Small intestine (tissue), 7 donors: ENCODE measurements at regions not wholly inside any gene's neighbourhood (a gene's known extent, or its start where the extent isn't known, plus 50 kb on each side); places are given as distances from the start of the nearest gene placed in this dataset.

Experiments
- DNase-seq, 2 donors: peaks; one replicate each; pipeline versions ENCODE4 v3.0.0 to v3.0.0-alpha.2; 2013
- FAIRE-seq: peaks from 2 replicates; lab custom pipeline; 2012; peaks lifted over from hg19 to GRCh38; lab: Jason Lieb, UNC
- H3K27ac ChIP-seq, 3 donors: one replicate each; pipeline ENCODE4 v1.5.1; 2013; ENCODE audit warnings: low read length in 2 of 3, mild to moderate bottlenecking in 2 of 3, control low read depth in 1 of 3, inconsistent platforms in 1 of 3, low read depth in 1 of 3, moderate library complexity in 1 of 3
- H3K27me3 ChIP-seq, 3 donors: one replicate each; pipeline ENCODE4 v1.6.1; 2013; ENCODE audit warnings: low read length in 3 of 3, inconsistent platforms in 1 of 3; ENCODE audit not compliant: control insufficient read depth in 3 of 3, insufficient read depth in 3 of 3
- H3K36me3 ChIP-seq, 3 donors: one replicate each; pipeline ENCODE4 v1.6.1; 2013; ENCODE audit warnings: low read length in 3 of 3, inconsistent platforms in 1 of 3, low read depth in 1 of 3, mild to moderate bottlenecking in 1 of 3, moderate library complexity in 1 of 3; ENCODE audit not compliant: control insufficient read depth in 3 of 3, insufficient read depth in 2 of 3
- H3K4me1 ChIP-seq, 3 donors: one replicate each; pipeline ENCODE4 v1.6.1; 2013; ENCODE audit warnings: low read length in 2 of 3, inconsistent platforms in 1 of 3, low read depth in 1 of 3, mild to moderate bottlenecking in 1 of 3, moderate library complexity in 1 of 3; ENCODE audit not compliant: control insufficient read depth in 3 of 3, insufficient read depth in 2 of 3
- H3K4me3 ChIP-seq, 3 donors: one replicate each; pipeline ENCODE4 v1.5.1; 2013; ENCODE audit warnings: low read length in 3 of 3, control low read depth in 1 of 3, inconsistent platforms in 1 of 3, low read depth in 1 of 3, mild to moderate bottlenecking in 1 of 3, moderate library complexity in 1 of 3
- H3K9me3 ChIP-seq, 2 donors: one replicate each; pipeline ENCODE4 v1.6.1; 2013; ENCODE audit warnings: low read depth in 1 of 2, low read length in 1 of 2; ENCODE audit not compliant: control insufficient read depth in 2 of 2, insufficient read depth in 1 of 2
- whole genome bisulfite sequencing, 3 donors: extraction: QIAGEN DNeasy Blood & Tissue Kit; methylation state at CpG; one replicate each; pipeline ENCODE4 v1.1.7; 2013; 5-methylcytosine and 5-hydroxymethylcytosine counted together
- donor health status: healthy with polysubstance abuse.
- donor health status: control.
- donor health status: control.
- donor health status: Bipolar disorder and iron deficiency.
- donor health status: healthy.

DNA sequence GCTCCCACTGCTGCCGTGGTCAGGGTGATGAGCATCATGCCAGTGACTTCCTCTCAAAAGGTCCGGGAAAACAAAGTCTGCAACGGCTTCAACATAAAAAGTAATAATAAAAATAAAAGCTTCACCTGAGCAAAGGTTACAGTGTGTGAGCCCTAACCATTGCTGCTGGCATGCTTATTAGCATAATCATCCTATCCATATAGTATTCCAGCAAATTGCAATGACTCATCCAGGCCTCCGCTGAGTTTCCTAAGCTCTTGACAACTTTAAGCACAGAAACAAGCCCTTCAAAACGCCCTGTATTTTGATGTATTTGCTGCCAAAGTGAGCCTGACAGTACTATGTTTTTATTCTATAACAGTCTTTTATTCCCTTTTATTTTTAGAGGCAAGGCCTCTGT is 100.5 kb downstream of the AASDH start:
- no peak overlapping the region for H3K27ac ChIP-seq
- no peaks in the 10 kb centered on the region for H3K9me3 ChIP-seq
- 65 to 79% (median 70%) methylated on average over 5 of the region's 5 CpGs for WGBS, 3 donors
- H3K36me3 ChIP-seq = peaks cover 0 to 37% (median 4%) of the 10 kb centered on the region in 3 donors
- H3K4me1 ChIP-seq = peaks cover 3 to 30% (median 14%) of the 10 kb centered on the region in 3 donors
- no peak overlapping the region for H3K4me3 ChIP-seq
- no peak for FAIRE-seq
- DNase-seq = peak in 1 of 2 donors; percentile 52
- no peaks in the 10 kb centered on the region for H3K27me3 ChIP-seq

DNA sequence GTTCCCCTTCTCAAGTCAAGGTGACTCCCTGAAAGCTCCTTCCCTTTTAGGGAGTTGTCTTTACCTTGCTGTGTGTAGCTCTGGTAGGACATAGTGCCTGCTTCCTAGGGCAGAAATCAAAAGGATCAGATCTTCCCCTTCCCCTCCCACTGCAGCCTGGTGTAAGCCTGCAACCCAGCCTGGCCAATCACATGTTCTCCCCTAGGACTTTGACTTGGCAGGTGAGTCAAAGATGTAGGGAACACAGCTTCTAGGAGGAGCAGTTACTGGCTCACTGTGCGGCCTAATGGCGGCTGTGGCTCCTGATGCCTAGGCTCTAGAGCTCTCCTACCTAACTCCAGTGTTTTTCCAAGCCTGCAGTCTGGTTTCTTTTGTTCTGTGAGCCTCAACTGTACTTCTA is 103.9 kb downstream of the AASDH start:
- WGBS, 3 donors = 25 to 68% (median 67%) methylated on average over 2 of the region's 2 CpGs
- Histone ChIP-seq H3K36me3 (peaks cover 0 to 36% (median 0%) of the 10 kb centered on the region in 3 donors), H3K4me3 (no peak overlapping the region), H3K9me3 (peaks cover 0 to 2% of the 10 kb centered on the region in 2 donors), H3K27ac (peak overlapping the region; percentile 4 to 64 (median 46)), H3K4me1 (peaks cover 0 to 13% (median 3%) of the 10 kb centered on the region in 3 donors), H3K27me3 (no peaks in the 10 kb centered on the region)
- DNase-seq (peak; percentile 71 to 88), FAIRE-seq (no peak)

DNA sequence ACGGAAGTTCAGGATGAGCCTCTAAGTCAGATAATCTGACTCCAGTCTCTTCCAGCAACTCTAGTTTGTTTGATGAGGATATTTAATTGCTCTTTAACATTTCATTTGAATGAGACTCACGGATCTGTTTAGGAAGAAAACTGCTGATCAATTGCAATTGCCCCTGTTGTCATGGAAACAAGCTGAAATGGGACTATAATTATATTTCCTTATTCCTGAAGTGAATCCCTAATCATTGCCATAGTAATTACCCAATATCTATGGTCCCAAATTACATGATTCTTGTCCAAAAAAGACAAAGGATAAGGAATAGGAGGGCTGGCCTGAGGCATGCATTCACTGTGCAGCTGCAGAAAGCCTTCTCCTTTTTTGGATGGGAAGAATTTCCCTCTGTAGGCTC is 105.3 kb downstream of the AASDH start:
- H3K4me3 ChIP-seq = no peak overlapping the region
- peaks cover 0 to 13% (median 3%) of the 10 kb centered on the region in 3 donors for H3K4me1 ChIP-seq
- FAIRE-seq (no peak), DNase-seq (no peak)
- H3K27me3 ChIP-seq = no peaks in the 10 kb centered on the region
- 71 to 85% (median 79%) methylated on average over 2 of the region's 2 CpGs for WGBS, 3 donors
- peaks cover 0 to 33% (median 0%) of the 10 kb centered on the region in 3 donors for H3K36me3 ChIP-seq
- H3K9me3 ChIP-seq = peaks cover 0 to 2% of the 10 kb centered on the region in 2 donors
- H3K27ac ChIP-seq = no peak overlapping the region

DNA sequence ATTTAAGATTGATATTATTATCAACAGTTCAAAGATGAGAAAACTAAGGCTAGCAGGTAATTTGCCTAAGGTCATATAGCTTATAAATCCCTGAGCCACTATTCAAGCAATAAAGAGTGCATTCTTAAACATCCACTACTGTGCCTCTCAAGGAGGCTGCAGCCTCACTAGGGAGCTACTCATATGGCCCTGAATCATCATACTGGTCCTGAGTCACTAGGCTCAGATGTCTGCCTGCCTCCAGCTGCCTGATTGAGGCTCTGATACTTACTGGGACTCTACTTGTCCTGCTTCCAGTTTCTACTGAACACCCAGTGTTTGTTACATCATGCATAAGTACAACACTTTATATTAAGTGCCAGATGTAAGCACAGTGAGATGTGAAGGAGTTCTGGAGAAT is 110.7 kb downstream of the AASDH start:
- Histone ChIP-seq H3K4me1 (peaks cover 0 to 7% (median 0%) of the 10 kb centered on the region in 3 donors), H3K36me3 (peaks cover 0 to 4% (median 1%) of the 10 kb centered on the region in 3 donors), H3K27ac (no peak overlapping the region), H3K4me3 (no peak overlapping the region), H3K9me3 (peaks cover 0 to 7% of the 10 kb centered on the region in 2 donors), H3K27me3 (no peaks in the 10 kb centered on the region)
- no peak for FAIRE-seq
- no peak for DNase-seq

DNA sequence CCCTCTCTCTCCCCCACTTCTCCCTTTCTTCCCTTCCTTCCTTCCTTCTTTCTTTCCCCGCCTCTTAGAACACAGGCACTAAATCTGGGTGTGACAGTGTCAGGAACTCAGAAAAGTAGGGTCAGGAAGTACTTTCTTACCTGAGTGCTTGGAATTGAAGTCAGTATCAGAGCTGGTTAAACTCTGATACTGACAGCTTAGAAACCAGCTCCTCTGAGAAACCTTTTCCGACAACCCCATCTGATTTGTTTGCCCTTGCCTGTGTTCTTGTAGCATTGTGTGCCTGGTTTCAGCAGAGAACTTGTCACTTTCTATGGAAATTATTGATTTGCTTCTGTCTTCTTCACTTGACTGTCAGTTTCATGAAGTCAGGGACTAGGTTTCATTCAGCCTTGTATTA is 113.9 kb downstream of the AASDH start:
- WGBS, 3 donors = 7 to 56% (median 43%) methylated on average over 2 of the region's 2 CpGs
- peak overlapping the region in 2 of 3 donors; percentile 47 to 57 for H3K4me3 ChIP-seq
- FAIRE-seq = no peak

DNA sequence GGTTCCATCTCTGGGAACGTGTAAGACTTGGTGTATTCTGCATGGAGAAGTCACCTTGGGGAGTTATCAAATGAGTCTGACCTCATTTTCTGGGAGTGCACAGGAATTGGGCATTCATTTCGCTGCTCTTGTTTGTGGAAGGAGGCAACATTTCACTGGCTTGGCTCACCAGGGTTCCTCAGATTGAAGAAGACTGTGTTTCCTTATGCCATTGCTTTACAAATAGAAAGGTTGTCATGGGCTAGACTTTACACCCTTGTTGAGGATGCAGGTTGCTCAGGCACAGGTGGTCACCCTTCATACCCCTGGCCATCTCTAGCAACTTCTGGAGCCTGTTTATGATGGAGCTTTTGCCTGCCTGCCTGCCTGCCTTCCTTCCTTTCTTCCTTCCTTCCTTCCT is 114.4 kb downstream of the AASDH start:
- DNase-seq (peak; percentile 48 to 56), FAIRE-seq (no peak)
- Histone ChIP-seq H3K9me3 (peaks cover 0 to 5% of the 10 kb centered on the region in 2 donors), H3K27me3 (no peaks in the 10 kb centered on the region), H3K4me1 (peaks cover 0 to 19% (median 0%) of the 10 kb centered on the region in 3 donors), H3K36me3 (peaks cover 0 to 1% (median 0%) of the 10 kb centered on the region in 3 donors), H3K4me3 (peak overlapping the region in 2 of 3 donors; percentile 47 to 57), H3K27ac (peak overlapping the region; percentile 62 to 82 (median 76))
- WGBS, 3 donors = 23 to 67% (median 38%) methylated on average over 2 of the region's 2 CpGs

More for the DNA sequence above, 113.9 kb downstream of the AASDH start:
- Histone ChIP-seq H3K9me3 (peaks cover 0 to 5% of the 10 kb centered on the region in 2 donors), H3K27ac (peak overlapping the region; percentile 62 to 82 (median 76)), H3K36me3 (peaks cover 0 to 1% (median 0%) of the 10 kb centered on the region in 3 donors), H3K27me3 (no peaks in the 10 kb centered on the region), H3K4me1 (peaks cover 0 to 16% (median 0%) of the 10 kb centered on the region in 3 donors)
- peak; percentile 63 to 78 for DNase-seq

DNA sequence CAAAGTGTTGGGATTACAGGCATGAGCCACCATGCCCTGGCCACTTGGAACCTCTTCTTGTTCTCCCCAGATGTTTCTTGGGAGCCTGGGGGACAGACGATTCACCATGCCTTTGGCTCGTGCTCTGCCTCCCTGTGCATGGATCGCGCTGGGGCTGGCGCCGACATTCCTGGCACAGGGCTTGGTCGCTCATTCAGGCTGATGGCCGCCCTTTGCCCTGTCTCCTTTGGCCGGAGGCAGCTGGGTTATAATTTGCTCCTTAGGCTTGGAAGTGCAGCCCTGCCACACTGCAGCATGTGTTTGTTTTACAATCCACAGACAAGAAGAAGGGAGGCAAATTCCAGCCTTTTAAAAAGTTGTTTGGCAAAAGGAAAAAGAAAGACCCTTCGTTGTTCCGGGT is 115.3 kb downstream of the AASDH start:
- peak; percentile 87 to 92 for DNase-seq
- Histone ChIP-seq H3K4me3 (peak overlapping the region in 2 of 3 donors; percentile 47 to 57), H3K27ac (peak overlapping the region; percentile 62 to 82 (median 76)), H3K4me1 (peaks cover 0 to 26% (median 0%) of the 10 kb centered on the region in 3 donors), H3K27me3 (no peaks in the 10 kb centered on the region), H3K9me3 (peaks cover 0 to 5% of the 10 kb centered on the region in 2 donors), H3K36me3 (peaks cover 0 to 1% (median 0%) of the 10 kb centered on the region in 3 donors)
- no peak for FAIRE-seq
- WGBS, 3 donors = 14 to 68% (median 38%) methylated on average over 11 of the region's 11 CpGs

DNA sequence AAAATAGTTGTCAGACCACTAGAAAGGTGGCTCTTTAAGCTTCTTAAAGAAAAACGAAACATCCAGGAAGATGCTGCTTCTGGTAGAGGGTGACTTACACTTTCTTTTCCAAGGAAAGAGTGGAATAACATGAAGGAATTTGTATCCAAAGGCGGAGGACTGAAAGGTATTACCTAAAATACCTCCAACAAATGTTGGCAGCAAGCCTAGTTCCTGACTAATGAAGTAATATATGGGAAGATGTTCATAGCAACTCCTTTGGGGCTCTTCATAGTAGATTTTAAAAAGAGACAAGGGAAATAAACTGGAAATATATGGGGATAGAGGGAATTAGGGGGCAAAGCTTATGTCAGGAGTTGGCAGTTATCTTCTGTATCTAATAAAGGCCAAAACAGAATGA is 116.2 kb downstream of the AASDH start:
- H3K36me3 ChIP-seq = no peaks in the 10 kb centered on the region
- peak; percentile 42 to 45 for DNase-seq
- no peaks in the 10 kb centered on the region for H3K27me3 ChIP-seq
- WGBS, 3 donors = 29 to 67% (median 46%) methylated on average over 2 of the region's 2 CpGs
- FAIRE-seq = no peak
- no peak overlapping the region for H3K4me3 ChIP-seq
- peaks cover 0 to 35% (median 0%) of the 10 kb centered on the region in 3 donors for H3K4me1 ChIP-seq
- peak overlapping the region in 2 of 3 donors; percentile 62 to 82 for H3K27ac ChIP-seq
- no peaks in the 10 kb centered on the region for H3K9me3 ChIP-seq
